ENCODE measurements at regions not wholly inside any gene's neighbourhood (a gene's known extent, or its start where the extent isn't known, plus 50 kb on each side); places are given as distances from the start of the nearest gene placed in this dataset.

DNA sequence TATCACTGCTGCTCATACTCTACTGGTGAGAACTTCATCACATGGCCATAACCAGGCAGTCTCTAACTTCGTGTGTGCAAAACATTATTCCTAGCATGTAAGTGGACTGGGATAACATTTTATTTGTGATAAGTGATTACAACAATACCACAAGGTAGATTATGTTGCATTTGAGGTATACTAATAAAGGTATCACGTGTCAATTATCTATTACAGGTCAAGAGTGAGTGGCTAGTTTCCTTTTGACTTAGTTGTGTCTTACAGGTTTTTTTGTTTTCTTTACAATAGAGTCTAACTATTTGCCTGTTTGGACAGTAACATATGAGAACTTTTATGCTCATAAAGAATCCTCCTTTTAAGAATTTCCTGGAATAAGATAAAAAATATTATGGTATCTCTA, 67.2 kb upstream of the DSC1 start:
- no peak for TF ChIP-seq CTCF (IDR thresholded peaks at IDR 0.05)
- no peak for TF ChIP-seq POLR2A (IDR thresholded peaks at IDR 0.05)

Data from testis (tissue), 2 donors.